Sigmoid colon (tissue), 4 donors: ENCODE measurements at regions not wholly inside any gene's neighbourhood (a gene's known extent, or its start where the extent isn't known, plus 50 kb on each side); places are given as distances from the start of the nearest gene placed in this dataset.

ENCODE experiments used
- CTCF ChIP-seq, 4 experiments: fragments of 450-650 bp in 3 of 4; fragments of 200-600 bp in 1 of 4; IDR thresholded peaks; one replicate each; pipeline ENCODE4 v1.5.1; 2016 to 2019; ENCODE audit warnings: antibody characterized with exemption in 4 of 4, mild to moderate bottlenecking in 3 of 4, moderate library complexity in 2 of 4
- POLR2A ChIP-seq, 2 donors: fragments of 450-650 bp; IDR thresholded peaks; one replicate each; pipeline ENCODE4 v1.6.1; 2016; ENCODE audit warnings: antibody characterized with exemption in 2 of 2, mild to moderate bottlenecking in 2 of 2, moderate library complexity in 2 of 2
- POLR2AphosphoS5 ChIP-seq, 4 donors: sonication (generic); formaldehyde crosslinking; IDR thresholded peaks; one replicate each; pipeline ENCODE4 v1.6.1; 2017; ENCODE audit warnings: antibody characterized with exemption in 4 of 4

- no peak for TF ChIP-seq POLR2A (IDR thresholded peaks at IDR 0.05)
- peak in 1 of 4 experiments; percentile 5 for TF ChIP-seq CTCF (IDR thresholded peaks at IDR 0.05)
- peak; percentile 19 to 68 (median 56) for TF ChIP-seq POLR2AphosphoS5 (IDR thresholded peaks at IDR 0.05)
Measured at GRCh38 chr10:121137533-121137932, 286.4 kb downstream of the WDR11 start.
